ENCODE measurements at regions not wholly inside any gene's neighbourhood (a gene's known extent, or its start where the extent isn't known, plus 50 kb on each side); places are given as distances from the start of the nearest gene placed in this dataset.
"Not testable (repeated sequence)": the region's sequence is repeated elsewhere in the genome, so short reads cannot be mapped to it uniquely, and the experiment has no call there.

DNA sequence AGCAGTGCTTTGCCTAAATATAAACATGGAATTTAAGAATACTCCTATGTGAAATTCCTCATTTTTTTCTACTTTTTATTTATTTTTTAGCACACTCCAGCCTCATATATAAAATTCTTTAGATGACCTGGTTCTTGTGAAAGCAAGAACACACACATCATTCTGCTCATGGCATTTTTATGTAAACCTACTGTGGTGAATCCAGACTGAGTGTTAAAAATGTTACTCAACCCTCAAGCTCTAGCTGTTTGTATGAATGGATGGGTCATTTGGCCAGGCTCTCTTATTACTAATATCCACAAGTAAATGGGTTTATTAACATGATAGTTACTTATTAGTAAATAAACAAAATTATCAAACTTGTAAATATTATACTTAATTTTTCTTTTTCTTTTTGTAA, 551.7 kb upstream of the LRRN3 start:
- Histone ChIP-seq H3K4me1 (ENCODE audit: control insufficient read depth in 2 of 2, insufficient read depth in 2 of 2, low read length in 2 of 2) (no peaks in the 10 kb centered on the region), H3K36me3 (ENCODE audit: control insufficient read depth in 2 of 3, insufficient read depth in 3 of 3, low read length in 3 of 3) (no peaks in the 10 kb centered on the region), H3K4me3 (ENCODE audit: low read length) (no peak overlapping the region), H3K27me3 (ENCODE audit: control insufficient read depth in 2 of 2, insufficient read depth in 2 of 2, low read length in 2 of 2) (no peaks in the 10 kb centered on the region), H3K27ac (ENCODE audit: low read depth, low read length) (no peak overlapping the region), H3K9me3 (ENCODE audit: control insufficient read depth in 2 of 3, low read length in 3 of 3) (no peaks in the 10 kb centered on the region)
- no peaks in the 10 kb centered on the region for H3K36me3 Mint-ChIP-seq
- H3K27me3 Mint-ChIP-seq: peaks cover 0 to 4% (median 0%) of the 10 kb centered on the region in 5 donors
- H3K4me3 Mint-ChIP-seq: no peak overlapping the region
- ChIA-PET POLR2A (no interaction called here), CTCF (no interaction called here)
- H3K9me3 Mint-ChIP-seq: peaks cover 0 to 3% (median 0%) of the 10 kb centered on the region in 11 donors
- H3K27ac Mint-ChIP-seq: no peak overlapping the region
- ATAC-seq: no peak
- intact Hi-C loops (cut with micrococcal nuclease): loop anchor here in 1 of 2 donors (2.0 kb wide), 1 partner anchor 14 kb away; no protein-coding TSS in a partner anchor
- no peaks in the 10 kb centered on the region for H3K4me1 Mint-ChIP-seq
- DNase-seq: no peak

DNA sequence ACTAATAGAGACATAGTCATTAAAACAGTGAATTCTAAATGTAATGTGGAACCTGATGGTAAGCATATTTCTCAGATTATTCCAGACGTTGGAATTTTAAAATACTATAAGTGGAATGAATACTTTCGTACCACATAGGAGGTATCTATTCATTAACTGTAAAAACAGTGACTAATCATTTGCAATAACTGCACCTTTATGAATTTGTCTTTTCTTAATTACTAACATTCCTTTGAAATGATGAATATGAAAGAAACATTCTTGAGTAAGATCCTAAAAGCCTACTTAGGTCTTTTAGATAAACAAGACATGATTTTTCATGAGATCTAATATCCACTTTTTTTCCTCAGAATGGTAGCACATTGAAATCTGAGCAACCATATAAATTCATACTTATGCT, 549.0 kb upstream of the LRRN3 start:
- no peaks in the 10 kb centered on the region for H3K36me3 ChIP-seq (ENCODE audit: control insufficient read depth in 2 of 3, insufficient read depth in 3 of 3, low read length in 3 of 3)
- intact Hi-C loops (cut with micrococcal nuclease): loop anchor here (1.0 kb wide), 1 partner anchor 7 kb away; no protein-coding TSS in a partner anchor
- no peaks in the 10 kb centered on the region for H3K4me1 Mint-ChIP-seq
- no peaks in the 10 kb centered on the region for H3K36me3 Mint-ChIP-seq
- peaks cover 0 to 5% (median 0%) of the 10 kb centered on the region in 11 donors for H3K9me3 Mint-ChIP-seq
- H3K27me3 Mint-ChIP-seq: peaks cover 0 to 6% (median 0%) of the 10 kb centered on the region in 5 donors
- no peaks in the 10 kb centered on the region for H3K9me3 ChIP-seq (ENCODE audit: control insufficient read depth in 2 of 3, low read length in 3 of 3)
- H3K4me3 ChIP-seq (ENCODE audit: low read length): no peak overlapping the region
- H3K4me3 Mint-ChIP-seq: no peak overlapping the region
- no peaks in the 10 kb centered on the region for H3K4me1 ChIP-seq (ENCODE audit: control insufficient read depth in 2 of 2, insufficient read depth in 2 of 2, low read length in 2 of 2)
- no peak overlapping the region for H3K27ac ChIP-seq (ENCODE audit: low read depth, low read length)
- CTCF ChIA-PET: no interaction called here
- H3K27me3 ChIP-seq (ENCODE audit: control insufficient read depth in 2 of 2, insufficient read depth in 2 of 2, low read length in 2 of 2): no peaks in the 10 kb centered on the region
- DNase-seq (no peak), ATAC-seq (no peak)
- POLR2A ChIA-PET: no interaction called here
- no peak overlapping the region for H3K27ac Mint-ChIP-seq

DNA sequence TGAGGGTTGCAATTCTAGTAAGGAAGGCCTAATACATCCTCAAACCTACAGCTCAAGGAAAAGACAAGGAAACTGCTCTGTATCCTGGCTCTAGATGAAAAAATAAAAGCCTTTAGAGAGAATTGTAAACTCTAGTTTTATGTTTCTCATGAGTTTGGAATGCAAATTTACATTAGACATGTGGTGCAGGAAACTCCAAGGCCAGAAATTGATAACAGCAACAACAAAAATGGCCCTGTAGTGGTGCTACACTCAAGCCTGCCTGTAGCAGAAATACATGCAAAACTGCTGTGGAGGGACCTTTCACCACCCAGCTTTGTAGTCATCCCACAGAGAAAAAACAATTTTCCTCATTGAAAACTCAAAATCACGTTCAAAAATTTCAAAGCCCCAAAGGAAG, 546.7 kb upstream of the LRRN3 start:
- ChIA-PET CTCF (no interaction called here), POLR2A (no interaction called here)
- H3K36me3 Mint-ChIP-seq: no peaks in the 10 kb centered on the region
- no peaks in the 10 kb centered on the region for H3K4me1 ChIP-seq (ENCODE audit: control insufficient read depth in 2 of 2, insufficient read depth in 2 of 2, low read length in 2 of 2)
- H3K36me3 ChIP-seq (ENCODE audit: control insufficient read depth in 2 of 3, insufficient read depth in 3 of 3, low read length in 3 of 3): no peaks in the 10 kb centered on the region
- H3K4me3 Mint-ChIP-seq: no peak overlapping the region
- no peak overlapping the region for H3K4me3 ChIP-seq (ENCODE audit: low read length)
- DNase-seq (no peak), ATAC-seq (no peak)
- intact Hi-C loops (cut with micrococcal nuclease): no loop called here
- no peaks in the 10 kb centered on the region for H3K4me1 Mint-ChIP-seq
- no peak overlapping the region for H3K27ac Mint-ChIP-seq
- no peak overlapping the region for H3K27ac ChIP-seq (ENCODE audit: low read depth, low read length)
- H3K27me3 Mint-ChIP-seq: peaks cover 0 to 7% (median 0%) of the 10 kb centered on the region in 5 donors
- H3K9me3 ChIP-seq (ENCODE audit: control insufficient read depth in 2 of 3, low read length in 3 of 3): no peaks in the 10 kb centered on the region
- H3K9me3 Mint-ChIP-seq: peaks cover 0 to 5% (median 0%) of the 10 kb centered on the region in 11 donors
- no peaks in the 10 kb centered on the region for H3K27me3 ChIP-seq (ENCODE audit: control insufficient read depth in 2 of 2, insufficient read depth in 2 of 2, low read length in 2 of 2)

DNA sequence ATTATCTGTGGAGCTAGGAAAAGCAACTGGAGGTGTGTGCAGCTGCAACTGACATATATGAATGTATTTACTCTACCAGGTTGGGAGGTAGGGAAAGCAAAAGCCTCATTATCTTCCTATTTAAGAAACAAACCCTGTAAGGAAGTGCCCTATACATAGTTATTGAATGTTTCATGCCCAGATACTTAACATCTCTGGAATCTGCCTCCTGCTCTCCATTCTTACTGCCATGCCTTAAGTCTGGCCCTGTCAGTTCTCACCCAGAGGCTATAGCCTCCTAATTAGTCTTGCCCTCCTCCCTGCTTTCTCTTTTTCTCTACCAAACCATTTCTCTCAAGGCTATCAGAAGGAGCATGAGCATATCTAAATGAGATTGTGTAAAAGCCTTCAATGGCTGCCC, 542.6 kb upstream of the LRRN3 start:
- no peaks in the 10 kb centered on the region for H3K4me1 ChIP-seq (ENCODE audit: control insufficient read depth in 2 of 2, insufficient read depth in 2 of 2, low read length in 2 of 2)
- CTCF ChIA-PET: no interaction called here
- no peak overlapping the region for H3K27ac ChIP-seq (ENCODE audit: low read depth, low read length)
- no peaks in the 10 kb centered on the region for H3K27me3 ChIP-seq (ENCODE audit: control insufficient read depth in 2 of 2, insufficient read depth in 2 of 2, low read length in 2 of 2)
- intact Hi-C loops (cut with micrococcal nuclease): no loop called here
- H3K36me3 Mint-ChIP-seq: peaks cover 0 to 16% (median 3%) of the 10 kb centered on the region in 5 donors
- peaks cover 0 to 15% (median 0%) of the 10 kb centered on the region in 3 experiments for H3K9me3 ChIP-seq (ENCODE audit: control insufficient read depth in 2 of 3, low read length in 3 of 3)
- DNase-seq (no peak), ATAC-seq (no peak)
- peaks cover 0 to 7% (median 0%) of the 10 kb centered on the region in 5 donors for H3K27me3 Mint-ChIP-seq
- H3K36me3 ChIP-seq (ENCODE audit: control insufficient read depth in 2 of 3, insufficient read depth in 3 of 3, low read length in 3 of 3): no peaks in the 10 kb centered on the region
- H3K9me3 Mint-ChIP-seq: peaks cover 0 to 33% (median 15%) of the 10 kb centered on the region in 11 donors
- POLR2A ChIA-PET: no interaction called here
- H3K27ac Mint-ChIP-seq: no peak overlapping the region
- H3K4me3 ChIP-seq (ENCODE audit: low read length): no peak overlapping the region
- H3K4me3 Mint-ChIP-seq: no peak overlapping the region
- no peaks in the 10 kb centered on the region for H3K4me1 Mint-ChIP-seq

DNA sequence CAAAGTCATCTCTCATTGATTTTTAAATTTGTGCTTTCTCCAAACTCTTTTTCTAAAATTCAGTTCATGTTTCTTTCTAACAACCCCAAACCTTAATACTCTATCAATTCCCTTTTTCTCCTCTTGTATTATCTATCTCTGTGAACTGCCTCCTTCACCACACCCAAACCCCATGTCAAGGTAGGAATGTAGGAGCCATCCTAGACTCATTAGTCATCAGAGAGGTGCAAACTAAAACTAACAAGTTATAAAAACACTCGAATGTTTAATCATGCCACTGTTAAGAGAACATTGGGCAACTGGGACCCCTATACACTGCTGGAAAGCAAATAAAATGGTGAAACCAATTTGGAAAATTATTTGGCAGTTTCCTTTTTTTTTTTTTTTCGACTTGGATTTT, 533.8 kb upstream of the LRRN3 start:
- H3K9me3 ChIP-seq (ENCODE audit: control insufficient read depth in 2 of 3, low read length in 3 of 3): no peaks in the 10 kb centered on the region
- ChIA-PET CTCF (no interaction called here), POLR2A (no interaction called here)
- DNase-seq: no peak
- H3K27me3 Mint-ChIP-seq: no peaks in the 10 kb centered on the region
- H3K4me3 ChIP-seq (ENCODE audit: low read length): no peak overlapping the region
- no peak for ATAC-seq
- no peak overlapping the region for H3K27ac Mint-ChIP-seq
- H3K36me3 ChIP-seq (ENCODE audit: control insufficient read depth in 2 of 3, insufficient read depth in 3 of 3, low read length in 3 of 3): no peaks in the 10 kb centered on the region
- no peaks in the 10 kb centered on the region for H3K4me1 Mint-ChIP-seq
- intact Hi-C loops (cut with micrococcal nuclease): no loop called here
- no peaks in the 10 kb centered on the region for H3K4me1 ChIP-seq (ENCODE audit: control insufficient read depth in 2 of 2, insufficient read depth in 2 of 2, low read length in 2 of 2)
- no peaks in the 10 kb centered on the region for H3K27me3 ChIP-seq (ENCODE audit: control insufficient read depth in 2 of 2, insufficient read depth in 2 of 2, low read length in 2 of 2)
- peaks cover 0 to 21% (median 5%) of the 10 kb centered on the region in 11 donors for H3K9me3 Mint-ChIP-seq
- H3K36me3 Mint-ChIP-seq: peaks cover 0 to 4% (median 0%) of the 10 kb centered on the region in 5 donors
- H3K27ac ChIP-seq (ENCODE audit: low read depth, low read length): no peak overlapping the region
- H3K4me3 Mint-ChIP-seq: no peak overlapping the region

DNA sequence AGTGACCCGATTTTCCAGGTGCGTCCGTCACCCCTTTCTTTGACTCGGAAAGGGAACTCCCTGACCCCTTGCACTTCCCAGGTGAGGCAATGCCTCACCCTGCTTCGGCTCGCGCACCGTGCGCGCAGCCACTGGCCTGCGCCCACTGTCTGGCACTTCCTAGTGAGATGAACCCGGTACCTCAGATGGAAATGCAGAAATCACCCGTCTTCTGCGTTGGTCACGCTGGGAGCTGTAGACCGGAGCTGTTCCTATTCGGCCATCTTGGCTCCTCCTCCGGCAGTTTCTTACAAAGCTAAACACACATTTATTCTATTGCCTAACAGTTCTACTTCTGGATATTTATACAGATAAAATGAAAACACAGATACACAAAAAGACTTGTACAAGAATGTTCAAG, 527.6 kb upstream of the LRRN3 start:
- POLR2A ChIA-PET; H3K4me1 Mint-ChIP-seq; ATAC-seq; H3K4me3 Mint-ChIP-seq; H3K27me3 ChIP-seq (ENCODE audit: control insufficient read depth in 2 of 2, insufficient read depth in 2 of 2, low read length in 2 of 2); H3K9me3 ChIP-seq (ENCODE audit: control insufficient read depth in 2 of 3, low read length in 3 of 3); H3K36me3 Mint-ChIP-seq; H3K27me3 Mint-ChIP-seq; H3K36me3 ChIP-seq (ENCODE audit: control insufficient read depth in 2 of 3, insufficient read depth in 3 of 3, low read length in 3 of 3); H3K27ac Mint-ChIP-seq; H3K27ac ChIP-seq (ENCODE audit: low read depth, low read length); CTCF ChIA-PET; H3K9me3 Mint-ChIP-seq; H3K4me1 ChIP-seq (ENCODE audit: control insufficient read depth in 2 of 2, insufficient read depth in 2 of 2, low read length in 2 of 2); DNase-seq; H3K4me3 ChIP-seq (ENCODE audit: low read length): not testable (repeated sequence)
- intact Hi-C loops (cut with micrococcal nuclease): loop anchor here in 1 of 2 donors (10.0 kb wide), 1 partner anchor 1742 kb away; no protein-coding TSS in a partner anchor

DNA sequence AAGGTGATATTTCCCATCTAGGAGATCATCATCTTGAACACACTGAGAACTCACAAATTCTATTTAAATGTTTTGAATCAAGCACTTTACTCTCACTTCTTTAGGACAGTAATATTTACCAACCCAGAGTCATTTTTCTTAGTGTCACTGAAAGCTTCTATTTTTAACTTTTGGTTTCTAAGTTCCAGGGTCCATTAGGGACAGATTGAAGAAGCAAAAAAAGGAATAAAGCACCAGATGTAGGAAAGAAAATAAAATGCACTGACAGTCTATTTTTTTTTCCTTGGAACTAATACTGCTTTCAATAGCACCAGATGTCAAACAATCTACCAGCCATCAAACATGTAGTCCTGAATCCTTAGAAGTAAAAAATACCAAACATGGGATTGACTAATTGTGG, 526.7 kb upstream of the LRRN3 start:
- intact Hi-C loops (cut with micrococcal nuclease): loop anchor here in 1 of 2 donors (10.0 kb wide), 1 partner anchor 1741 kb away; no protein-coding TSS in a partner anchor
- Mint-ChIP-seq H3K9me3 (peaks cover 0 to 6% (median 4%) of the 10 kb centered on the region in 11 donors), H3K36me3 (peaks cover 0 to 4% (median 0%) of the 10 kb centered on the region in 5 donors), H3K4me1 (no peaks in the 10 kb centered on the region), H3K27ac (no peak overlapping the region), H3K4me3 (no peak overlapping the region), H3K27me3 (peaks cover 0 to 4% (median 0%) of the 10 kb centered on the region in 5 donors)
- no peaks in the 10 kb centered on the region for H3K36me3 ChIP-seq (ENCODE audit: control insufficient read depth in 2 of 3, insufficient read depth in 3 of 3, low read length in 3 of 3)
- no peaks in the 10 kb centered on the region for H3K9me3 ChIP-seq (ENCODE audit: control insufficient read depth in 2 of 3, low read length in 3 of 3)
- no peaks in the 10 kb centered on the region for H3K4me1 ChIP-seq (ENCODE audit: control insufficient read depth in 2 of 2, insufficient read depth in 2 of 2, low read length in 2 of 2)
- no peak overlapping the region for H3K4me3 ChIP-seq (ENCODE audit: low read length)
- ChIA-PET CTCF (no interaction called here), POLR2A (no interaction called here)
- DNase-seq: no peak
- H3K27ac ChIP-seq (ENCODE audit: low read depth, low read length): no peak overlapping the region
- no peaks in the 10 kb centered on the region for H3K27me3 ChIP-seq (ENCODE audit: control insufficient read depth in 2 of 2, insufficient read depth in 2 of 2, low read length in 2 of 2)
- ATAC-seq: no peak

All from naive thymus-derived CD4-positive, alpha-beta T cell (primary cell).